Kidney (tissue), 13 donors: ENCODE measurements at regions not wholly inside any gene's neighbourhood (a gene's known extent, or its start where the extent isn't known, plus 50 kb on each side); places are given as distances from the start of the nearest gene placed in this dataset.

Experiments
- DNase-seq, 5 donors: peaks; one replicate each; pipeline ENCODE4 v3.0.0-alpha.2; 2013 to 2020
- FAIRE-seq: peaks from 2 replicates; lab custom pipeline; 2012; peaks lifted over from hg19 to GRCh38; lab: Jason Lieb, UNC
- H3K27ac ChIP-seq, 2 donors: one replicate each; pipeline ENCODE4 v1.7.0; 2013; ENCODE audit warnings: low read depth in 2 of 2, low read length in 2 of 2, inconsistent platforms in 1 of 2
- H3K27me3 ChIP-seq: one replicate; pipeline ENCODE4 v1.7.1; 2013; ENCODE audit warnings: low read length, inconsistent platforms; ENCODE audit not compliant: control insufficient read depth, insufficient read depth
- H3K36me3 ChIP-seq, 3 donors: one replicate each; pipeline versions ENCODE4 v1.7.0 to v1.7.1; 2013; ENCODE audit warnings: low read length in 3 of 3, control low read depth in 1 of 3, inconsistent platforms in 1 of 3; ENCODE audit not compliant: insufficient read depth in 3 of 3, control insufficient read depth in 2 of 3
- H3K4me1 ChIP-seq, 3 donors: one replicate each; pipeline versions ENCODE4 v1.7.0 to v1.7.1; 2013; ENCODE audit warnings: low read length in 3 of 3, inconsistent platforms in 1 of 3, low read depth in 1 of 3; ENCODE audit not compliant: control insufficient read depth in 2 of 3, insufficient read depth in 2 of 3
- H3K4me3 ChIP-seq, 3 donors: one replicate each; pipeline versions ENCODE4 v1.7.0 to v1.8.1; 2013; ENCODE audit warnings: low read length in 3 of 3, control low read depth in 1 of 3, inconsistent platforms in 1 of 3
- H3K9ac ChIP-seq, 3 donors: one replicate each; pipeline versions ENCODE4 v1.7.0 to v1.7.1; 2013; ENCODE audit warnings: low read length in 3 of 3, control low read depth in 1 of 3, inconsistent platforms in 1 of 3
- H3K9me3 ChIP-seq, 3 donors: one replicate each; pipeline versions ENCODE4 v1.7.0 to v1.7.1; 2013; ENCODE audit warnings: low read length in 3 of 3, control low read depth in 1 of 3, inconsistent platforms in 1 of 3; ENCODE audit not compliant: control insufficient read depth in 2 of 3, insufficient read depth in 1 of 3
- intact Hi-C: fragments of 100-400 bp; cut with DNase I; formaldehyde crosslinking; loops from one replicate; pipeline ENCODE4 v1.11.1; 2022
- TF ChIP-seq, protein P1 (sequence below): IDR thresholded peaks from 3 replicates; pipeline ENCODE4 v1.5.1; 2012; ENCODE audit warnings: mild to moderate bottlenecking, moderate library complexity, borderline replicate concordance; ENCODE audit not compliant: insufficient read depth; ENCODE audit errors: extremely low read depth
- donor health status: control.
- donor health status: control.
- donor health status: control.
- donor health status: control.
- donor health status: control.
- donor health status: DM: yes; HTN: yes; CAD: no.
- donor health status: Normal renal cell carcinoma (clear cell type).

DNA sequence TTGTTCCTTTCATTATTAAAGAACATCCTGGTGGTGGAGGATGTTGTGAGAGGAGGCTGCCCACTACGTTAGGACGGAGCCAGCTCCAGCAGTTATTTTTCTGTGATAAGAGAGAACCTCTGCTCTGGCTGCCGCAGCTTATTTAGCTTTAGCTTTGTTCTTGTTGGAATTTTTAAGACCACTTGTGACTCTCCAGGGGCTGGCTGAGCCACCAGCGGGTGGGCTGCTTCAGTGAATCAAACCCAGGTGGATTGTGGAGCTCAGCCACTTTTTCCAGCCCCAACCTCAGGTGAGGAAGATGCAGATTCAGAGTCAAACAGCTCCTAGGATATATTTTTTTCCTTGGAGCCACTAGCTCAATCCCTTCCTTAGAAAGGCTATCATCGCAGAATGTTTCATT is 83.1 kb upstream of the CTTNBP2NL start:
- DNase-seq: no peak
- Histone ChIP-seq H3K4me1 (no peaks in the 10 kb centered on the region), H3K27me3 (no peaks in the 10 kb centered on the region), H3K4me3 (no peak overlapping the region), H3K9me3 (no peaks in the 10 kb centered on the region), H3K27ac (no peak overlapping the region), H3K36me3 (no peaks in the 10 kb centered on the region), H3K9ac (no peak overlapping the region)
- intact Hi-C loops: no loop called here
- FAIRE-seq: no peak
- TF ChIP-seq, protein P1, sequence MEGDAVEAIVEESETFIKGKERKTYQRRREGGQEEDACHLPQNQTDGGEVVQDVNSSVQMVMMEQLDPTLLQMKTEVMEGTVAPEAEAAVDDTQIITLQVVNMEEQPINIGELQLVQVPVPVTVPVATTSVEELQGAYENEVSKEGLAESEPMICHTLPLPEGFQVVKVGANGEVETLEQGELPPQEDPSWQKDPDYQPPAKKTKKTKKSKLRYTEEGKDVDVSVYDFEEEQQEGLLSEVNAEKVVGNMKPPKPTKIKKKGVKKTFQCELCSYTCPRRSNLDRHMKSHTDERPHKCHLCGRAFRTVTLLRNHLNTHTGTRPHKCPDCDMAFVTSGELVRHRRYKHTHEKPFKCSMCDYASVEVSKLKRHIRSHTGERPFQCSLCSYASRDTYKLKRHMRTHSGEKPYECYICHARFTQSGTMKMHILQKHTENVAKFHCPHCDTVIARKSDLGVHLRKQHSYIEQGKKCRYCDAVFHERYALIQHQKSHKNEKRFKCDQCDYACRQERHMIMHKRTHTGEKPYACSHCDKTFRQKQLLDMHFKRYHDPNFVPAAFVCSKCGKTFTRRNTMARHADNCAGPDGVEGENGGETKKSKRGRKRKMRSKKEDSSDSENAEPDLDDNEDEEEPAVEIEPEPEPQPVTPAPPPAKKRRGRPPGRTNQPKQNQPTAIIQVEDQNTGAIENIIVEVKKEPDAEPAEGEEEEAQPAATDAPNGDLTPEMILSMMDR: no peak

DNA sequence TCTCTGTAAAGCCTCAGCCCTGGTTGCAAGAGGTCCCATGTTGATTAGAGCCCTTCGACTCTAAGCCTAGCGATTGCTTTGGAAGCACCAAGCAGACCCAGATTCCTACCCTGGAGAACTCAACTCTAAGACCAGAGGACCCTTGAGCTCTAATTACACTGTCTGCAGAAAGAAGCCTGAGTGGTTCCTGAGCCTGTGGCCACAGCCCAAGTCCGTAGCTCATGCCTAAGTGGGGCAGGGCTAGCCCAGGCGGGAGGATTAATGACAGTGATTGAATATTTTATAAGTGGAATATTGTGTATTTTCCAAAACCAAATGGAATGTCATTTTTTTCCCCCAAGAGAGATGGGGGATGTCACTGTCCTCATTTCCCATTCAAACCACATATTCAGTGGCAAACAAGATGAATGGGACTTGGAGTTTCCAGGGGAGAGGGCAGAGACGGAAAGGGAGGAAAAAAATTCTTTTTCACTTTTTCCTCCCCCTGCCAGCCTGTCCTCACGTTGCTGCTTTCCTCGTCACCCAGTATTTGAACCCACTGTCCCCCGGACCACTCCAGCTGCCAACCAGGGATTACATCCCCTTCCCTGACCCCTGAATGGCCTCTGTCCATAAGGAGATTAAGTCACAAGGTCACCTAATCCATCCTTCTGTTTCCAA is 79.6 kb upstream of the CTTNBP2NL start:
- DNase-seq: no peak
- TF ChIP-seq, protein P1: no peak
- Histone ChIP-seq H3K9me3 (no peaks in the 10 kb centered on the region), H3K27me3 (no peaks in the 10 kb centered on the region), H3K9ac (no peak overlapping the region), H3K36me3 (no peaks in the 10 kb centered on the region), H3K4me1 (no peaks in the 10 kb centered on the region), H3K4me3 (no peak overlapping the region), H3K27ac (no peak overlapping the region)
- no peak for FAIRE-seq
- intact Hi-C loops: no loop called here

DNA sequence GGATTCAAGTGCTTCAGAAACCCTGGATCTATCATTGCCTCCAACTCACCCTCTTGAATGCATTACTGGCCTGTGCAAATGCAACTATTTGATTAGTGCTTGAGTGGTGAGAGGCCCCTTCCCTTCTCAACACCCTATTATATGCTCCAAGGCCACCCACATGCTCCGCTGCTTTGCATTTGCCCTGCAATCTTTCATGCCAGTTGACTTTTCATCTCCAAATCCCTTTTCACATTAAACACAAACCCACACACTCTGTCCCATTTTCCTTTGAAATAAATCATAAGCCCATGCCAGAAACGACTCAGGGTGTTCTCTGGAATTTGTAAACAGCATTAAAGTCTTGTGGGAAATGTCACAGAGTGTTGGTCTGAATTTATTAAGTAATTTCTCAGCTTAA is 78.9 kb upstream of the CTTNBP2NL start:
- FAIRE-seq (no peak), DNase-seq (peak in 2 of 5 donors; percentile 39 to 62)
- Histone ChIP-seq H3K27ac (no peak overlapping the region), H3K9ac (no peak overlapping the region), H3K9me3 (no peaks in the 10 kb centered on the region), H3K4me3 (no peak overlapping the region), H3K27me3 (no peaks in the 10 kb centered on the region), H3K36me3 (no peaks in the 10 kb centered on the region), H3K4me1 (no peaks in the 10 kb centered on the region)
- intact Hi-C loops: no loop called here
- TF ChIP-seq, protein P1: no peak

DNA sequence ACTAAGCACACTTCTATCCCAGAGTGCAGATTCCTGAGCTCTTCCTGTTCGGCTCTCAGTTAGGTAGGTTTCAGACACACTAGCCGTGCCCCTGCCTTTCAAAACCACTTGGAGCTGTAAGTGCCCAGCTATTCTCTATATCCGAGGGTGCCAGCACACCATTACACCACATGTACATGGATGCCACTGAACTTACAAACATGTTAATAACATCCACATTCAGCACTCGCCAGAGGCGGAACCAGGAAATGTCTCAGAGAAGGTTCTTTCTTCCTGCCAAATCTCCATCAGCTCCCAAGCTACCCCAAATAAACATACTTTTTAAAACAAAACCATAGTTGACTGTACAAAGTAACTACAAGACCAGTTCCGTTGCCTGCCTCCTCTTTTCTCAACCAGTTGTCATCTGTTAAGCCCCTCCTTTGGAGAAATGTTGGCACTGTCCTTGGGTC is 78.4 kb upstream of the CTTNBP2NL start:
- Histone ChIP-seq H3K4me3 (no peak overlapping the region), H3K4me1 (no peaks in the 10 kb centered on the region), H3K9ac (no peak overlapping the region), H3K36me3 (no peaks in the 10 kb centered on the region), H3K27me3 (no peaks in the 10 kb centered on the region), H3K9me3 (no peaks in the 10 kb centered on the region), H3K27ac (no peak overlapping the region)
- intact Hi-C loops: no loop called here
- FAIRE-seq (no peak), DNase-seq (no peak)
- TF ChIP-seq, protein P1: no peak
